H9 (cell line): ENCODE measurements at regions not wholly inside any gene's neighbourhood (a gene's known extent, or its start where the extent isn't known, plus 50 kb on each side); places are given as distances from the start of the nearest gene placed in this dataset.

Experiments used
- DNase-seq: peaks from one replicate; pipeline ENCODE4 v3.0.0-alpha.2; 2017
- H2AFZ ChIP-seq: one replicate; pipeline ENCODE4 v1.6.1; 2013; ENCODE audit warnings: mild to moderate bottlenecking, low read length, control low read depth, moderate library complexity
- H2AK5ac ChIP-seq: 2 replicates; pipeline ENCODE4 v1.6.1; 2013; ENCODE audit warnings: low read length, control low read depth, mixed read lengths; ENCODE audit not compliant: insufficient read length
- H2BK120ac ChIP-seq: one replicate; pipeline ENCODE4 v1.6.1; 2013; ENCODE audit warnings: low read depth, mild to moderate bottlenecking, low read length, control low read depth, inconsistent platforms; ENCODE audit not compliant: poor library complexity, severe bottlenecking
- H2BK12ac ChIP-seq: 2 replicates; pipeline ENCODE4 v1.6.1; 2013; ENCODE audit warnings: low read length, control low read depth, mixed read lengths, low read depth; ENCODE audit not compliant: insufficient read length
- H2BK15ac ChIP-seq: 2 replicates; pipeline ENCODE4 v1.6.1; 2013; ENCODE audit warnings: low read depth, low read length, control low read depth
- H2BK20ac ChIP-seq: one replicate; pipeline ENCODE4 v1.6.1; 2013; ENCODE audit warnings: low read depth, mild to moderate bottlenecking, low read length, control low read depth, inconsistent platforms; ENCODE audit not compliant: poor library complexity, severe bottlenecking
- H2BK5ac ChIP-seq: 2 replicates; pipeline ENCODE4 v1.6.1; 2013; ENCODE audit warnings: low read length, control low read depth, mixed read lengths; ENCODE audit not compliant: insufficient read length
- H3K14ac ChIP-seq: 2 replicates; pipeline ENCODE4 v1.6.1; 2013; ENCODE audit warnings: low read length, control low read depth; ENCODE audit not compliant: insufficient read depth
- H3K18ac ChIP-seq: 2 replicates; pipeline ENCODE4 v1.6.1; 2013; ENCODE audit warnings: low read depth, mild to moderate bottlenecking, mixed read lengths, low read length, control low read depth; ENCODE audit not compliant: insufficient read length
- H3K23ac ChIP-seq: 2 replicates; pipeline ENCODE4 v1.6.1; 2013; ENCODE audit warnings: low read length, control low read depth, mixed read lengths, low read depth; ENCODE audit not compliant: insufficient read length
- H3K23me2 ChIP-seq: 2 replicates; pipeline ENCODE4 v1.6.1; 2013; ENCODE audit warnings: low read depth, mild to moderate bottlenecking, mixed read lengths, low read length, control low read depth; ENCODE audit not compliant: insufficient read length, poor library complexity, severe bottlenecking
- H3K27ac ChIP-seq: 2 replicates; pipeline ENCODE4 v1.5.1; 2013; ENCODE audit warnings: low read length, control low read depth, mixed read lengths, low read depth; ENCODE audit not compliant: insufficient read length
- H3K27me3 ChIP-seq: 2 replicates; pipeline ENCODE4 v1.6.1; 2013; ENCODE audit warnings: low read length, control low read depth, inconsistent platforms; ENCODE audit not compliant: insufficient read depth
- H3K4ac ChIP-seq: 2 replicates; pipeline ENCODE4 v1.6.1; 2013; ENCODE audit warnings: low read depth, mild to moderate bottlenecking, control low read depth, inconsistent platforms, low read length, moderate library complexity
- H3K4me1 ChIP-seq: 2 replicates; pipeline ENCODE4 v1.6.1; 2013; ENCODE audit warnings: low read length, control low read depth, inconsistent platforms; ENCODE audit not compliant: insufficient read depth
- H3K4me2 ChIP-seq: 2 replicates; pipeline ENCODE4 v1.6.1; 2013; ENCODE audit warnings: low read length, control low read depth, mixed read lengths; ENCODE audit not compliant: insufficient read length, insufficient read depth
- H3K56ac ChIP-seq: 2 replicates; pipeline ENCODE4 v1.6.1; 2013; ENCODE audit warnings: low read depth, mild to moderate bottlenecking, mixed read lengths, low read length, control low read depth; ENCODE audit not compliant: insufficient read length
- H3K79me1 ChIP-seq: 2 replicates; pipeline ENCODE4 v1.6.1; 2013; ENCODE audit warnings: low read depth, mild to moderate bottlenecking, moderate library complexity, low read length, control low read depth, inconsistent platforms; ENCODE audit not compliant: insufficient read depth, poor library complexity, severe bottlenecking
- H3K79me2 ChIP-seq: 2 replicates; pipeline ENCODE4 v1.6.1; 2013; ENCODE audit warnings: low read length, control low read depth, inconsistent platforms; ENCODE audit not compliant: insufficient read depth
- H3K9ac ChIP-seq: 2 replicates; pipeline ENCODE4 v1.6.1; 2013; ENCODE audit warnings: low read length, control low read depth, mixed read lengths; ENCODE audit not compliant: insufficient read length; ENCODE audit errors: extremely low read depth
- H3K9me3 ChIP-seq: one replicate; pipeline ENCODE4 v1.6.1; 2013; ENCODE audit warnings: low read depth, low read length, inconsistent platforms; ENCODE audit not compliant: control insufficient read depth
- H3T11ph ChIP-seq: one replicate; pipeline ENCODE4 v1.6.1; 2013; ENCODE audit warnings: mild to moderate bottlenecking, low read length, control low read depth, inconsistent platforms
- H4K20me1 ChIP-seq: one replicate; pipeline ENCODE4 v1.6.1; 2013; ENCODE audit not compliant: control insufficient read depth, insufficient read length, insufficient read depth
- H4K5ac ChIP-seq: 2 replicates; pipeline ENCODE4 v1.6.1; 2013; ENCODE audit warnings: low read depth, mild to moderate bottlenecking, mixed read lengths, low read length, control low read depth; ENCODE audit not compliant: insufficient read length
- H4K8ac ChIP-seq: replicated peaks from 2 replicates; pipeline ENCODE4 v1.6.1; 2013; ENCODE audit warnings: low read length, control low read depth, mixed read lengths, low read depth; ENCODE audit not compliant: insufficient read length
- H4K91ac ChIP-seq: 2 replicates; pipeline ENCODE4 v1.6.1; 2013; ENCODE audit warnings: low read depth, mild to moderate bottlenecking, moderate library complexity, mixed read lengths, low read length, control low read depth; ENCODE audit not compliant: insufficient read length
- H3K27ac Mint-ChIP-seq, 3 experiments: 2 replicates in 2 of 3; 3 replicates in 1 of 3; pipeline ENCODE4 v1.8.0; 2020 to 2021; ENCODE audit warnings: mixed read lengths in 3 of 3, mild to moderate bottlenecking in 1 of 3, moderate library complexity in 1 of 3
- H3K27me3 Mint-ChIP-seq: 2 replicates; pipeline ENCODE4 v1.8.0; 2021; ENCODE audit warnings: low read depth, mild to moderate bottlenecking, moderate library complexity, mixed read lengths
- H3K36me3 Mint-ChIP-seq, 3 experiments: 2 replicates in 2 of 3; 3 replicates in 1 of 3; pipeline ENCODE4 v1.8.0; 2020 to 2021; ENCODE audit warnings: low read depth in 3 of 3, mixed read lengths in 3 of 3; ENCODE audit not compliant: insufficient read depth in 1 of 3
- H3K4me1 Mint-ChIP-seq, 2 experiments: 2 replicates each; pipeline ENCODE4 v1.8.0; 2020; ENCODE audit warnings: mixed read lengths in 2 of 2
- H3K4me3 Mint-ChIP-seq, 2 experiments: 2 replicates in 1 of 2; 3 replicates in 1 of 2; pipeline ENCODE4 v1.8.0; 2020 to 2021; ENCODE audit warnings: mild to moderate bottlenecking in 2 of 2, mixed read lengths in 2 of 2, moderate library complexity in 1 of 2
- H3K9me3 Mint-ChIP-seq, 2 experiments: 2 replicates in 1 of 2; 3 replicates in 1 of 2; pipeline ENCODE4 v1.8.0; 2020; ENCODE audit warnings: mild to moderate bottlenecking in 2 of 2, mixed read lengths in 2 of 2, moderate library complexity in 1 of 2
- CTCF ChIP-seq: fragments of 200-600 bp; sonication (generic); conservative IDR thresholded peaks from 3 replicates; pipeline ENCODE4 v1.8.0; 2021; ENCODE audit warnings: antibody characterized with exemption, mild to moderate bottlenecking
- WGBS: extraction: QIAGEN DNeasy Blood & Tissue Kit; methylation state at CpG from one replicate; pipeline ENCODE4 v1.1.7; 2013; ENCODE audit warnings: missing lambda C conversion rate, low lambda C conversion rate, mixed read lengths; ENCODE audit not compliant: insufficient read length; ENCODE audit errors: extremely low coverage; 5-methylcytosine and 5-hydroxymethylcytosine counted together

GRCh38 chr9:90303655-90304054 lies 339.0 kb downstream of the DIRAS2 start:
- Histone ChIP-seq H2BK20ac (no peak overlapping the region), H3K14ac (no peak overlapping the region), H2BK12ac (no peak overlapping the region), H3K4me1 (no peaks in the 10 kb centered on the region), H3K79me2 (no peaks in the 10 kb centered on the region), H4K91ac (no peak overlapping the region), H3K4me2 (no peak overlapping the region), H3K18ac (no peak overlapping the region), H3K9me3 (no peaks in the 10 kb centered on the region), H4K20me1 (no peaks in the 10 kb centered on the region), H3K4ac (no peak overlapping the region), H2AK5ac (no peak overlapping the region), H3K56ac (no peak overlapping the region), H4K5ac (no peak overlapping the region), H3K27ac (no peak overlapping the region), H2BK15ac (no peak overlapping the region), H2BK120ac (no peak overlapping the region), H3T11ph (no peak overlapping the region), H3K79me1 (no peaks in the 10 kb centered on the region), H4K8ac (no peak overlapping the region), H2AFZ (no peak overlapping the region), H3K9ac (no peak overlapping the region), H3K23me2 (no peaks in the 10 kb centered on the region), H3K23ac (no peak overlapping the region), H3K27me3 (no peaks in the 10 kb centered on the region), H2BK5ac (no peak overlapping the region)
- WGBS, result no CpG with 5 or more reads among the region's 4 CpGs
- H3K27me3 Mint-ChIP-seq, result no peaks in the 10 kb centered on the region
- no peak for DNase-seq
- no peak for TF ChIP-seq CTCF
- no peaks in the 10 kb centered on the region for H3K36me3 Mint-ChIP-seq
- H3K27ac Mint-ChIP-seq, result no peak overlapping the region
- H3K4me1 Mint-ChIP-seq, result peaks cover 0 to 3% of the 10 kb centered on the region in 2 experiments; a peak in 1 of 4 replicates
- no peaks in the 10 kb centered on the region for H3K9me3 Mint-ChIP-seq
- H3K4me3 Mint-ChIP-seq, result no peak overlapping the region
